ENCODE measurements at regions not wholly inside any gene's neighbourhood (a gene's known extent, or its start where the extent isn't known, plus 50 kb on each side); places are given as distances from the start of the nearest gene placed in this dataset.

GRCh38 chr18:29147944-29148343 is 971.0 kb upstream of the CDH2 start:
- peak in 1 of 2 experiments; percentile 5 for DNase-seq
- TF ChIP-seq GATA1 (IDR thresholded peaks at IDR 0.05; ENCODE audit: low read depth, low read length) (no peak), POLR2A (IDR thresholded peaks at IDR 0.05; ENCODE audit: low read length) (no peak)

DNA sequence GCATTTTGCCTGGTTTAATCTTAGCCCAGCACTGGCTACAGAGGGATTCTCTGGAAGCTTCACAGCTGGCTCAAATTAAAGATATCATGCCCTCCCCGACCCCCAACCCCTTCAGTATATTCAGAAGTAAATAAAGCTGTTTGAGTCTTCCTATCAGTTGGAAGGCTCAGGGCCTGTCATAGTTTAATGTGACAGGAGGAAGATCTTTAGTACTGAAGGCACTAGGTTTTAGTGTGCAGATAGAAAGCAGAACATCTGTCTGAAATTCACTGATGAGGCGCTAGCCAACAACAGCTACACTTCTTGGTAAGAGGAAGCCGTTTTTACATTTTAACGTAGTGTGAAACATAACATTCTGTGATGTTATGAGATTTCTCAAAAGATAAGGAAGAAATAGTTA is 969.1 kb upstream of the CDH2 start:
- TF ChIP-seq GATA1 (IDR thresholded peaks at IDR 0.05; ENCODE audit: low read depth, low read length) = no peak
- TF ChIP-seq POLR2A (IDR thresholded peaks at IDR 0.05; ENCODE audit: low read length) = no peak
- no peak for DNase-seq

DNA sequence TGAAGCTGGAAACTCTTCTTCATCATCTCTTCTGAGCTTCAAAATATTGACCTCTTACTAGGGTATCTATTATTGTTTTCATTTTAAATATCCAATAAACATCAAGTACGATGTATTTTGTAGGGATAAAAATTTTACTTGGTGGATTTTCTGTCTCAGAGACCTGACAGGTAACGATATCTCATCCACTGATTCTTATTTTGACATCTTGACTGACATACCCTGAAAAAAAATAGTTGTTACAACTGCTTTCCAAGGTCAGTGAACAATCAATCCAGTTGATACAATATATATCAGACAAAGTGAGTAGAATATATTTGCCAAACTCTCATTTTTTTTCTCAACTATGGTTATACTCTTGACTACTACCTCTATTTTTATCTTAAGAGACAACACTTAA is 963.7 kb upstream of the CDH2 start:
- TF ChIP-seq POLR2A (IDR thresholded peaks at IDR 0.05; ENCODE audit: low read length) (no peak), GATA1 (IDR thresholded peaks at IDR 0.05; ENCODE audit: low read depth, low read length) (no peak)
- no peak for DNase-seq

GRCh38 chr18:29137773-29138495 is 961.0 kb upstream of the CDH2 start:
- no peak for TF ChIP-seq POLR2A (IDR thresholded peaks at IDR 0.05; ENCODE audit: low read length)
- DNase-seq = no peak

DNA sequence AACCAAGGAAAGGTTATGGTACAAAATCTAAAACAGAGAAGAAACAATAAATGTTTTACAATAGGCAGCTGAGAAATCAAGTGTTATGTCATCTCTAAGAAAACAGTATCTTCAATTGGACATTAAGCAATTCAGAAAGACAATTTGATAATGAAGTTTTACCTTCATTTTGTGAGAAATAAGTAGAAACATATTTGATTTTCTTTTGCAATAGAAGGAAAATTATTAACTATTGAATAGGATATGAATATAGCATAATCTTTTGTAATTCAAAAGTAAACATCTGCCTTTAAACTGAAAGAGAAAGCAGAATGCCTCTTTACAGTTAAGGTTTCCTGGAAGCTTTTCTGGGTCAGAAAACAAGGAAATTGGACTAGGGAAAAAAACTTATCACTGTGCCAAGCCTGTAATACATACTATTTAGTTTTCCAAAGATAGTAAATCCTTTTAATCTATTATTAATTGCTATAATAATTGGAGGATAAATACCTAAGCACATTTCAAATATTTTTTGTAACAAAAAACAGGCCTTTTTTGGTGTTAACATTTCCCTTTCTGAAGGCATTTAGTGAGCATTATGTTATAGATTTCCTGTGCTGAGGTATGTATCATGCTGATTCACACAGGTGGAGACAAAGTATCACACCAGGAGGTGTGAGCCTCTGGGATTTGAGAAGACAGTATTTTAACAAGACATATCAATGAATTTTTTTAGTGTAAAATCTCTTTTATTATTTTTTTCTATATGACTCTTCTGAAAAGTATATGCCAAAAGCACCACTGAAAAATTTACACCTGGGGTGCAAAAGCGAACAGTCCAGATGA is 947.0 kb upstream of the CDH2 start:
- DNase-seq = no peak
- no peak for TF ChIP-seq POLR2A (IDR thresholded peaks at IDR 0.05; ENCODE audit: low read length)
- no peak for TF ChIP-seq GATA1 (IDR thresholded peaks at IDR 0.05; ENCODE audit: low read depth, low read length)

DNA sequence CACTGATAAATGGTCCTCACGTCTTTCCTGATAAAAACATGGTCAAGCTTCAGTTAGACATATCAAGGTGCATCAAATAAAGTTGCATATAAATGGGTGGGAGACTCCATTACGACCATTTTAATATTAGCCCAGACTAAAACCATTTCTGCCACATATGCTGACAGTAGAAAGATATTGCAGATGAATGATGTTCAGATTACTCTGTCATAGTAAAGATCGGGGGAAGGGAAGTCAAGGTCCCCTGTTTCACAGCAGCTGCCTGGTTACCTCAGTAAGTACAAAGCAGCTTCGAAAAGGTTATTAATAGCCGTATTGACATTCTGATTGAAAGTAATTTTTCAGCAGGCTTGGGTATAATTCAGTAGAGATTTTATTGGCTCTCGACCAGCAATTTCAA is 927.7 kb upstream of the CDH2 start:
- TF ChIP-seq POLR2A (IDR thresholded peaks at IDR 0.05; ENCODE audit: low read length) (no peak), GATA1 (IDR thresholded peaks at IDR 0.05; ENCODE audit: low read depth, low read length) (no peak)
- no peak for DNase-seq

DNA sequence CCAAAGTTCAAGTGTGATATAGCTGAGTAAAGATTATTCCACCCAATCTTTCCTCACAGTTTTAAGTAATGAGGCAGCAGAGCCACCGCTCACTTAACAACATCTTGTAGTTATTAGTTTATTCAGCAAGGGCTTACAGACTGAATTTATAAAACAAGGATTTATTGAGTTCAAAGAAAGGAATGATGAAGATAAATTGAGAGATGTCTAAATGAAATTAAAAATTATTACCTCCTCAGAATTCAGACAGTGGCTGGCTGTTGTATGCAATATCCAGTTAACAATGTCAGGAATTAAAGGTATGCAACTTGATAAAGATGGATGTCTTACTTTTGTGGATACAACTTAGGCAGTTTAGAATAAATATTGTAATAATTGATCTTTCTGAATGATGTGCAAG is 927.3 kb upstream of the CDH2 start:
- TF ChIP-seq POLR2A (IDR thresholded peaks at IDR 0.05; ENCODE audit: low read length) (no peak), GATA1 (IDR thresholded peaks at IDR 0.05; ENCODE audit: low read depth, low read length) (no peak)
- DNase-seq = no peak

DNA sequence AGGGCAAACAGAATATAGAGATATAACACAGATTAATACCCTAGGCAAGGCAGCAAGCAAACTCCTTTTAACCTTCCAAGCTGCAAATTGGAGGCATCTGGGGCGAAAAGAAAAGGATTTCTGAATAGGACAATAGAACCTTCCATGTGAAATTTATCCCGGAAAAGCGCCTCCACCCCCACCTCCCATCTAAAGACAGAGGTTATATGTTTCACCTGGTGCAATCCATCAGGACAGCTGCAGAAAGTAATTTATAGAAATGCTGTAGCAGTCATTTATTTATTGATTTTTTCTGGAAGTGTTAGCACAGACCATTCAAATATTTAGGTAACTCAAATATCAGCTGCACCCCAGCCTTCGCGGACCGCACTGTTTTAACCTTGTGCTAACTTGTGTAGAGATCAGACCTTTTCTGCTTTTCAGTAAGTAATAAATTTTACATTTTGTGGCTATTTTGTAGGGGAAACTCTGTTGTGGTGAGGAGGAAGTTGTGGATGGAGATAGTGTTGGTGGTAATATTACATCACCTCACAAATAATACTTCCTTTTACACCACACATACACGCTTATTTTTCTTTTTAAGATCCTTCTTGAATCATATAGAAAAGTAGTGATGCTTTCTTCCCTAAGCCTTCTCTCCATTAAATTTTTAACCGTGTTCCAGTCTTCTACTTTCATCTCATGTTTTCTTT is 919.3 kb upstream of the CDH2 start:
- DNase-seq = no peak
- no peak for TF ChIP-seq POLR2A (IDR thresholded peaks at IDR 0.05; ENCODE audit: low read length)
- TF ChIP-seq GATA1 (IDR thresholded peaks at IDR 0.05; ENCODE audit: low read depth, low read length) = no peak

- no peak for DNase-seq
- TF ChIP-seq GATA1 (IDR thresholded peaks at IDR 0.05; ENCODE audit: low read depth, low read length) (no peak), POLR2A (IDR thresholded peaks at IDR 0.05; ENCODE audit: low read length) (no peak)
Observed at GRCh38 chr18:29087616-29088246, 910.8 kb upstream of the CDH2 start.

DNA sequence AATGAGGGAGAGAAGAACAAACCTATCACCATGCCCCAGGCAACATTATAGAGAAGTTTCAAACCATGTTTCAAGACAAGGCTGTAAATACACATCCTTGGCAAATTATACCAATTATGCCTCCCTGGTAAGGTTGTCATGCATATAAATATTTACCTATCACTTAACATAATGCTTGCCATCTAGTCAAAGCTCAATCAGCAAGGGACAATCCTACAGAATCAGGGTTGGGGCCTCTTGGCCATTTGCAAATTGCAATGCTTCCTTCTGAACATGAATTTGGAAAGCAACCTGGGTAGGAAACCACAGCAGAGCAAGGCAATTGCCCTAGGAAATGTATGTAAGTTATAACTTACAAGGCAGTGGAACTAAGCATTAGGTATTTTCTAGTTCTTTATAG is 907.2 kb upstream of the CDH2 start:
- TF ChIP-seq GATA1 (IDR thresholded peaks at IDR 0.05; ENCODE audit: low read depth, low read length) (no peak), POLR2A (IDR thresholded peaks at IDR 0.05; ENCODE audit: low read length) (no peak)
- no peak for DNase-seq

DNA sequence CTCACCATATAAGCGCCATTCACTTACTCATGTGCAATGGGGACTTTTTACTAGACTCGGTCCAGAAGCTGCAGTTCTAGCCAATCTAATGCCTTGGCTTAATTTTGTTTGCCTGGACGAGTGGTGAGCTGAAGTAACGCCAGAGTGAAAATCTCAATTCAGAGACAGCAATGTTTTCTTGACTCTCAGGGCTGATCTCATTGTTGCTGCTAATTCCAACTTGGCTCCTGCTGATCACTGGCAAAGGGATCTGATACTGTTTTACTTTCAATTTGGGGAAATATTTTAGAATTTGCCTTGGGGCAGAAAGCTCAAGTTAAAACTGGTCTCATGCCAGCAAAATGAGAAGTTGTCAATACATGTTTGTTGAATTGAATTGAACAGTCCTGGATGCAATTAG is 906.6 kb upstream of the CDH2 start:
- no peak for TF ChIP-seq POLR2A (IDR thresholded peaks at IDR 0.05; ENCODE audit: low read length)
- TF ChIP-seq GATA1 (IDR thresholded peaks at IDR 0.05; ENCODE audit: low read depth, low read length) = no peak
- DNase-seq = no peak

DNA sequence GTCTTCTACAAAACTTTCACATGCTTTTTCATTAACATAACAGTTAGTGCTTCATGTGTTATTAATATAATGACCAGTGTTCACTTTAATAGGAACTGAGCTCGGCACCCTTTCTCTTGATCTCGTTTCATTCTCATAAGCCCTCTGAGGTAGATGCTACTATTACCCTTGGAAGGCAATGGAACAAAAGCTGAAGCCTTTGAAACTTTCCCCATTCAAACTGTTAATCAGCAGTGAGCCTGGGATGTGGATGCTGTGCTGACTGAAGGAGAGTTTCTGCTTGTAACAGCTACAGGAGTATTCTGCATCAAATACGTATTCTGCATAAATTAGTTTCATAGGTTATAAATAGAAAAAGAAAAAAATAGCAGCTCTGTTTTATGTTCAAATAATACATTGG is 904.0 kb upstream of the CDH2 start:
- TF ChIP-seq GATA1 (IDR thresholded peaks at IDR 0.05; ENCODE audit: low read depth, low read length) (no peak), POLR2A (IDR thresholded peaks at IDR 0.05; ENCODE audit: low read length) (no peak)
- no peak for DNase-seq

DNA sequence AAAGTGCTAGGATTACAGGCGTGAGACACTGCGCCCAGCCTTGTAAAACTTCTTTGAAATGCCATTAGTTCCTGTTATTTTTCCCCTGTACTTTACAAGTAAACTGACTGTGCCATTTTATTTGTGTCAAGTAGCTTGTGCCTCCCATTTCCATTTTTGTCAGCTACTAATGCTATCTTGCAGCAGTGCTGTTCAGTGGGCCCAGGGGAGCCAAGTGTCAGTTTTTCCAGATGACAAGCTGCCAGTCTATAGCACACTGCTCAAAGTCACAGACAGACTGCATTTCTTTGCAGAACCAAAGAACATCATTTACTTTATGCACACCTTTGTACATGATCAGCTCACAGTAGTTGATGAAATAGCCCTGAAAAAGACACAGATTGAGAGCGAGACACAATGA is 901.3 kb upstream of the CDH2 start:
- DNase-seq = no peak
- no peak for TF ChIP-seq POLR2A (IDR thresholded peaks at IDR 0.05; ENCODE audit: low read length)
- no peak for TF ChIP-seq GATA1 (IDR thresholded peaks at IDR 0.05; ENCODE audit: low read depth, low read length)

DNA sequence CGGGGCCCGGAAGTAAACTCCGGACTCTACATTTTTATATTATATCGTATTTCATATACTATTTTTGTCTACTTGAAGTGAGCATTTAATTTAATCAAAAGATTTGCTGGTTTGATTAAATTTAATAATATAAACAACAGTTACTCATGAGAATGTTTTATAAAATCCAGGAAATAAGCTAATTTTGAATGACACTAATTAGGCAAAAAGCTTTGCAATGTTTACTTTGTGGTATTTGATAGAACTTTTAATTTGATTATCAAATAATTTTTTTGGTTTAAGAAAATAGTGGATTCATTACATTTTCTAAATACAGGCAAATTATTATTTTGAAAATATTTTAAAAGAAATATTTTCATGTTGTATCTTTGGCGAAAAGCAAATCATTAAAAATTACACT is 900.4 kb upstream of the CDH2 start:
- TF ChIP-seq GATA1 (IDR thresholded peaks at IDR 0.05; ENCODE audit: low read depth, low read length) = no peak
- no peak for TF ChIP-seq POLR2A (IDR thresholded peaks at IDR 0.05; ENCODE audit: low read length)
- no peak for DNase-seq

Data from erythroblast (primary cell).